ENCODE measurements at regions not wholly inside any gene's neighbourhood (a gene's known extent, or its start where the extent isn't known, plus 50 kb on each side); places are given as distances from the start of the nearest gene placed in this dataset.

DNA sequence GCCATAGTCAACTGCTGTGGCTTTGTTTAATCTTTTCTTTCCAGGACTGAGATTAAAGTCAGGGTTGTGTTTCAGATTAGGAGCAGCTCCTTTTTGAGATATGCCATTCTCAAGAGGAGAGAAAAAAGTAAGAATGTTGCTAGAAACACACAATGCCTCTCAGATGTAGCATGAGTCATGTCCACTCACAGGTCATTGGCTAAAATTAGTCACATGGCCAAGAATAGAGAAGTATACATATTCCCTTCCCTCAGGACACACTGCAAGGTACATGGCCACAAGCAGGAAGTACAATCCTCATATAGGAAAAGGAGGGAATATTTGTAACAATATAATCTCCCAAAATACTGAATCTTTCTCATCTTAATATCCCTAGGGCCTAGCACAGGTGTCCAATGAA lies 141.9 kb upstream of the PTBP2 start:
- FAIRE-seq: no peak
- DNase-seq (ENCODE audit: low read depth, low spot score): no peak
- no peak overlapping the region for H3K9ac ChIP-seq (ENCODE audit: control insufficient read depth, extremely low read depth, insufficient read depth, low read length)
- TF ChIP-seq EZH2 (IDR thresholded peaks at IDR 0.05; ENCODE audit: low read length): no peak
- TF ChIP-seq, protein P1, sequence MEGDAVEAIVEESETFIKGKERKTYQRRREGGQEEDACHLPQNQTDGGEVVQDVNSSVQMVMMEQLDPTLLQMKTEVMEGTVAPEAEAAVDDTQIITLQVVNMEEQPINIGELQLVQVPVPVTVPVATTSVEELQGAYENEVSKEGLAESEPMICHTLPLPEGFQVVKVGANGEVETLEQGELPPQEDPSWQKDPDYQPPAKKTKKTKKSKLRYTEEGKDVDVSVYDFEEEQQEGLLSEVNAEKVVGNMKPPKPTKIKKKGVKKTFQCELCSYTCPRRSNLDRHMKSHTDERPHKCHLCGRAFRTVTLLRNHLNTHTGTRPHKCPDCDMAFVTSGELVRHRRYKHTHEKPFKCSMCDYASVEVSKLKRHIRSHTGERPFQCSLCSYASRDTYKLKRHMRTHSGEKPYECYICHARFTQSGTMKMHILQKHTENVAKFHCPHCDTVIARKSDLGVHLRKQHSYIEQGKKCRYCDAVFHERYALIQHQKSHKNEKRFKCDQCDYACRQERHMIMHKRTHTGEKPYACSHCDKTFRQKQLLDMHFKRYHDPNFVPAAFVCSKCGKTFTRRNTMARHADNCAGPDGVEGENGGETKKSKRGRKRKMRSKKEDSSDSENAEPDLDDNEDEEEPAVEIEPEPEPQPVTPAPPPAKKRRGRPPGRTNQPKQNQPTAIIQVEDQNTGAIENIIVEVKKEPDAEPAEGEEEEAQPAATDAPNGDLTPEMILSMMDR (optimal IDR thresholded peaks at IDR 0.05 in 1 of 3, IDR thresholded peaks at IDR 0.05 in 1 of 3, conservative IDR thresholded peaks at IDR 0.05 in 1 of 3; ENCODE audit: extremely low read depth in 1 of 3, insufficient read depth in 2 of 3, low read length in 3 of 3): no peak
- no peaks in the 10 kb centered on the region for H3K9me1 ChIP-seq (ENCODE audit: control insufficient read depth, extremely low read depth, insufficient read depth, low read length)
- H3K4me3 ChIP-seq (ENCODE audit: control insufficient read depth in 2 of 3, extremely low read depth in 1 of 3, insufficient read depth in 2 of 3, low read depth in 1 of 3, low read length in 3 of 3): no peak overlapping the region
- H3K27ac ChIP-seq (ENCODE audit: control insufficient read depth, insufficient read depth, low read length): no peak overlapping the region
- no peaks in the 10 kb centered on the region for H3K27me3 ChIP-seq (ENCODE audit: control insufficient read depth, extremely low read depth, insufficient read depth, low read length)
- dilution Hi-C loops (cut with MboI; ENCODE audit: extremely low pct_ligation_motif_present, low sequenced_read_pairs): no loop called here
- H3K9me3 ChIP-seq (ENCODE audit: control insufficient read depth, low read depth, low read length): no peaks in the 10 kb centered on the region
- H4K20me1 ChIP-seq (ENCODE audit: control insufficient read depth, extremely low read depth, insufficient read depth, low read length): no peaks in the 10 kb centered on the region
- no peaks in the 10 kb centered on the region for H3K79me2 ChIP-seq (ENCODE audit: control insufficient read depth, insufficient read depth, low read length)
- no peak overlapping the region for H3K4me2 ChIP-seq (ENCODE audit: control insufficient read depth, extremely low read depth, insufficient read depth, low read depth, low read length)
- H3K36me3 ChIP-seq (ENCODE audit: control insufficient read depth in 2 of 2, extremely low read depth in 1 of 2, insufficient read depth in 2 of 2, low read length in 2 of 2): no peaks in the 10 kb centered on the region
- H3K4me1 ChIP-seq (ENCODE audit: control insufficient read depth, extremely low read depth, insufficient read depth, low read length): no peaks in the 10 kb centered on the region
- no peak overlapping the region for H2AFZ ChIP-seq (ENCODE audit: control insufficient read depth, low read length)

DNA sequence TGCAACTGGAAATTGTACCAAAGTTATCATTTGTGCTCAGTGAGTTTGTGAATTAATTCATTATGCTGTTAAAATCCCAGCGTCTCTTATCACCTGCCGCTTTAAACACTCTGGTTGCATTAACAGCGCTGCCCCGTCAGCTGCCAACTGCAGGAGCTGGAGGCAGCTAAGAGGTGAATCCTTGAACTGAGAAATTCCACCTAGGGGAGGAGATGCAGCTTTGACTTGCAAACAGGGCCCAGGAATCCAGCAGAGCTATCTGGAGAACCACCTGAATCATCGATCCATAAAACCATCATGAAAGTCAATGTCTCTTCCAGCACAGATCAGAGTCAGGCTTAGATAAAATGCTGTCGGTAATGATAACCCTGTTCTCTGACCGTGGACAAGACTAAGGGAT lies 140.7 kb upstream of the PTBP2 start:
- dilution Hi-C loops (cut with MboI; ENCODE audit: extremely low pct_ligation_motif_present, low sequenced_read_pairs): no loop called here
- no peak for DNase-seq (ENCODE audit: low read depth, low spot score)
- H3K27me3 ChIP-seq (ENCODE audit: control insufficient read depth, extremely low read depth, insufficient read depth, low read length): no peaks in the 10 kb centered on the region

More for the DNA sequence above, 140.7 kb upstream of the PTBP2 start:
- Histone ChIP-seq H3K27ac (ENCODE audit: control insufficient read depth, insufficient read depth, low read length) (no peak overlapping the region), H3K36me3 (ENCODE audit: control insufficient read depth in 2 of 2, extremely low read depth in 1 of 2, insufficient read depth in 2 of 2, low read length in 2 of 2) (no peaks in the 10 kb centered on the region), H3K4me2 (ENCODE audit: control insufficient read depth, extremely low read depth, insufficient read depth, low read depth, low read length) (no peak overlapping the region), H3K4me3 (ENCODE audit: control insufficient read depth in 2 of 3, extremely low read depth in 1 of 3, insufficient read depth in 2 of 3, low read depth in 1 of 3, low read length in 3 of 3) (no peak overlapping the region), H4K20me1 (ENCODE audit: control insufficient read depth, extremely low read depth, insufficient read depth, low read length) (no peaks in the 10 kb centered on the region), H2AFZ (ENCODE audit: control insufficient read depth, low read length) (no peak overlapping the region), H3K79me2 (ENCODE audit: control insufficient read depth, insufficient read depth, low read length) (no peaks in the 10 kb centered on the region), H3K9me1 (ENCODE audit: control insufficient read depth, extremely low read depth, insufficient read depth, low read length) (no peaks in the 10 kb centered on the region), H3K9me3 (ENCODE audit: control insufficient read depth, low read depth, low read length) (no peaks in the 10 kb centered on the region), H3K4me1 (ENCODE audit: control insufficient read depth, extremely low read depth, insufficient read depth, low read length) (no peaks in the 10 kb centered on the region), H3K9ac (ENCODE audit: control insufficient read depth, extremely low read depth, insufficient read depth, low read length) (no peak overlapping the region)
- no peak for FAIRE-seq
- TF ChIP-seq, protein P1 (optimal IDR thresholded peaks at IDR 0.05 in 1 of 3, IDR thresholded peaks at IDR 0.05 in 1 of 3, conservative IDR thresholded peaks at IDR 0.05 in 1 of 3; ENCODE audit: extremely low read depth in 1 of 3, insufficient read depth in 2 of 3, low read length in 3 of 3): no peak
- TF ChIP-seq EZH2 (IDR thresholded peaks at IDR 0.05; ENCODE audit: low read length): no peak

Data from keratinocyte (primary cell).